T-helper 1 cell (primary cell): ENCODE measurements at regions not wholly inside any gene's neighbourhood (a gene's known extent, or its start where the extent isn't known, plus 50 kb on each side); places are given as distances from the start of the nearest gene placed in this dataset.

ENCODE experiments used
- DNase-seq, 5 donors: peaks; one replicate each; pipeline ENCODE4 v3.0.0-alpha.2; 2012 to 2020

- DNase-seq = no peak
Observed at GRCh38 chr3:188067932-188068331, 86.0 kb upstream of the LPP start.

GRCh38 chr3:188068342-188068741 lies 85.6 kb upstream of the LPP start:
- DNase-seq = no peak

GRCh38 chr3:188071636-188072035 lies 82.3 kb upstream of the LPP start:
- DNase-seq = no peak

GRCh38 chr3:188076176-188076575 lies 77.8 kb upstream of the LPP start:
- DNase-seq = no peak

GRCh38 chr3:188077160-188077799 lies 76.7 kb upstream of the LPP start:
- peak in 1 of 5 donors; percentile 32 for DNase-seq

GRCh38 chr3:188080091-188080490 lies 73.9 kb upstream of the LPP start:
- no peak for DNase-seq

GRCh38 chr3:188082031-188082430 lies 71.9 kb upstream of the LPP start:
- DNase-seq = no peak

- DNase-seq = no peak
Observed at GRCh38 chr3:188082450-188082849, 71.5 kb upstream of the LPP start.

- no peak for DNase-seq
Observed at GRCh38 chr3:188083011-188083410, 70.9 kb upstream of the LPP start.

GRCh38 chr3:188084752-188085583 lies 69.0 kb upstream of the LPP start:
- DNase-seq = no peak

- no peak for DNase-seq
Observed at GRCh38 chr3:188085584-188086560, 68.1 kb upstream of the LPP start.

- no peak for DNase-seq
Observed at GRCh38 chr3:188088948-188089685, 64.8 kb upstream of the LPP start.

GRCh38 chr3:188090620-188091309 lies 63.2 kb upstream of the LPP start:
- DNase-seq = no peak

- no peak for DNase-seq
Observed at GRCh38 chr3:188091746-188092145, 62.2 kb upstream of the LPP start.

- peak in 1 of 5 donors; percentile 16 for DNase-seq
Observed at GRCh38 chr3:188092648-188093047, 61.3 kb upstream of the LPP start.

GRCh38 chr3:188095431-188095830 lies 58.5 kb upstream of the LPP start:
- no peak for DNase-seq

- DNase-seq = no peak
Observed at GRCh38 chr3:188097791-188098190, 56.2 kb upstream of the LPP start.

- no peak for DNase-seq
Observed at GRCh38 chr3:188099907-188100306, 54.0 kb upstream of the LPP start.

GRCh38 chr3:188102861-188103547 lies 51.0 kb upstream of the LPP start:
- DNase-seq = no peak

GRCh38 chr3:188104050-188104449 lies 49.9 kb upstream of the LPP start:
- no peak for DNase-seq
